A549 (cell line): ENCODE measurements at regions not wholly inside any gene's neighbourhood (a gene's known extent, or its start where the extent isn't known, plus 50 kb on each side); places are given as distances from the start of the nearest gene placed in this dataset.

Experiments
- CEBPB ChIP-seq, 2 experiments: fragments of >200 bp in 1 of 2; sonication (Bioruptor Twin) in 1 of 2; formaldehyde crosslinking in 1 of 2; IDR thresholded peaks; 2 replicates each; pipeline ENCODE4 v1.6.1; 2012 to 2016
- CHD2 ChIP-seq: fragments of 150-350 bp; IDR thresholded peaks from 2 replicates; pipeline ENCODE4 v1.6.1; 2014; ENCODE audit warnings: low read length; ENCODE audit not compliant: partially characterized antibody
- CTCF ChIP-seq: fragments of >200 bp; sonication (Bioruptor Twin); formaldehyde crosslinking; IDR thresholded peaks from 3 replicates; pipeline ENCODE4 v1.5.1; 2016
- HDAC2 ChIP-seq: fragments of 200-600 bp; sonication (generic); IDR thresholded peaks from 2 replicates; pipeline ENCODE4 v1.6.1; 2016
- MAZ ChIP-seq: fragments of 150-350 bp; IDR thresholded peaks from 2 replicates; pipeline ENCODE4 v1.6.1; 2014; ENCODE audit warnings: antibody characterized with exemption, low read depth, low read length, borderline replicate concordance
- NR3C1 ChIP-seq: fragments of >200 bp; sonication (Bioruptor Twin); formaldehyde crosslinking; IDR thresholded peaks from 3 replicates; pipeline ENCODE4 v1.6.1; 2017
- PBX3 ChIP-seq: IDR thresholded peaks from 2 replicates; pipeline ENCODE4 v1.6.1; 2012
- PHF8 ChIP-seq: fragments of 200-600 bp; sonication (generic); IDR thresholded peaks from 2 replicates; pipeline ENCODE4 v1.6.1; 2016; ENCODE audit warnings: low read depth, mild to moderate bottlenecking, antibody characterized with exemption, moderate library complexity, borderline replicate concordance
- POLR2A ChIP-seq: IDR thresholded peaks from 2 replicates; pipeline ENCODE4 v1.6.1; 2012; ENCODE audit warnings: mild to moderate bottlenecking, low read length
- POLR2AphosphoS2 ChIP-seq: conservative IDR thresholded peaks from 2 replicates; pipeline ENCODE4 v1.6.1; 2012; ENCODE audit warnings: low read length, improper control_type of control experiment, inconsistent platforms
- RAD21 ChIP-seq, 2 experiments: fragments of >200 bp in 1 of 2; sonication (Bioruptor Twin) in 1 of 2; formaldehyde crosslinking in 1 of 2; IDR thresholded peaks in 1 of 2; conservative IDR thresholded peaks in 1 of 2; 2 replicates in 1 of 2; 3 replicates in 1 of 2; pipeline ENCODE4 v1.6.1; 2012 to 2018; ENCODE audit warnings: inconsistent platforms in 1 of 2
- RFX5 ChIP-seq: fragments of 450-650 bp; IDR thresholded peaks from 2 replicates; pipeline ENCODE4 v1.7.1; 2014; ENCODE audit warnings: antibody characterized with exemption, mild to moderate bottlenecking, moderate library complexity
- USF2 ChIP-seq: fragments of 450-650 bp; IDR thresholded peaks from 2 replicates; pipeline ENCODE4 v1.6.1; 2014; ENCODE audit warnings: antibody characterized with exemption

GRCh38 chrY:12253756-12254155, 447.3 kb upstream of the USP9Y start:
- TF ChIP-seq USF2 (no peak), POLR2A (no peak), POLR2AphosphoS2 (no peak), CTCF (no peak), NR3C1 (no peak), HDAC2 (no peak), RAD21 (conservative IDR thresholded peaks at IDR 0.05 in 1 of 2, IDR thresholded peaks at IDR 0.05 in 1 of 2) (no peak), CEBPB (IDR thresholded peaks at IDR 0.05) (no peak), MAZ (no peak), RFX5 (no peak), PHF8 (no peak), PBX3 (no peak), CHD2 (no peak)
